SU-DHL-6 (cell line): ENCODE measurements at regions not wholly inside any gene's neighbourhood (a gene's known extent, or its start where the extent isn't known, plus 50 kb on each side); places are given as distances from the start of the nearest gene placed in this dataset.

ENCODE experiments used
- CTCF ChIP-seq: fragments of 200-600 bp; sonication (generic); IDR thresholded peaks from one replicate; pipeline ENCODE4 v1.5.1; 2017; ENCODE audit warnings: antibody characterized with exemption, mild to moderate bottlenecking, low read length, moderate library complexity; ENCODE audit not compliant: insufficient read depth, poor library complexity, severe bottlenecking
- EZH2phosphoT487 ChIP-seq: fragments of 200-600 bp; sonication (generic), shearing (Covaris generic); conservative IDR thresholded peaks from 2 replicates; pipeline ENCODE4 v1.6.1; 2018; ENCODE audit warnings: mild to moderate bottlenecking, antibody characterized with exemption, low read length, moderate library complexity, mixed read lengths

GRCh38 chr15:85984241-85984640 lies 95.4 kb upstream of the AGBL1 start:
- TF ChIP-seq EZH2phosphoT487 (no peak), CTCF (no peak)
